ENCODE measurements at regions not wholly inside any gene's neighbourhood (a gene's known extent, or its start where the extent isn't known, plus 50 kb on each side); places are given as distances from the start of the nearest gene placed in this dataset.

GRCh38 chr5:144028058-144028457, 142.4 kb downstream of the YIPF5 start:
- no peak overlapping the region for H3K27ac Mint-ChIP-seq
- H3K4me3 Mint-ChIP-seq = no peak overlapping the region
- no peaks in the 10 kb centered on the region for H3K9me3 Mint-ChIP-seq
- H3K27me3 Mint-ChIP-seq = peaks cover 7% of the 10 kb centered on the region
- intact Hi-C loops (cut with micrococcal nuclease) = no loop called here
- no peaks in the 10 kb centered on the region for H3K4me1 Mint-ChIP-seq
- H3K36me3 Mint-ChIP-seq (ENCODE audit: low read depth) = no peaks in the 10 kb centered on the region
- POLR2A ChIA-PET = no interaction called here
- CTCF ChIA-PET = no interaction called here
- no peak for TF ChIP-seq CTCF (IDR thresholded peaks at IDR 0.05)
- ATAC-seq (ENCODE audit: low read depth) (no peak), DNase-seq (no peak)

GRCh38 chr5:144028636-144029035, 141.8 kb downstream of the YIPF5 start:
- Mint-ChIP-seq H3K27ac (no peak overlapping the region), H3K4me1 (no peaks in the 10 kb centered on the region), H3K9me3 (no peaks in the 10 kb centered on the region), H3K27me3 (peaks cover 7% of the 10 kb centered on the region), H3K36me3 (ENCODE audit: low read depth) (no peaks in the 10 kb centered on the region), H3K4me3 (no peak overlapping the region)
- ChIA-PET CTCF (no interaction called here), POLR2A (no interaction called here)
- intact Hi-C loops (cut with micrococcal nuclease) = no loop called here
- ATAC-seq (ENCODE audit: low read depth) (no peak), DNase-seq (no peak)
- TF ChIP-seq CTCF (IDR thresholded peaks at IDR 0.05) = no peak

GRCh38 chr5:144030904-144031303, 139.6 kb downstream of the YIPF5 start:
- intact Hi-C loops (cut with micrococcal nuclease) = no loop called here

DNA sequence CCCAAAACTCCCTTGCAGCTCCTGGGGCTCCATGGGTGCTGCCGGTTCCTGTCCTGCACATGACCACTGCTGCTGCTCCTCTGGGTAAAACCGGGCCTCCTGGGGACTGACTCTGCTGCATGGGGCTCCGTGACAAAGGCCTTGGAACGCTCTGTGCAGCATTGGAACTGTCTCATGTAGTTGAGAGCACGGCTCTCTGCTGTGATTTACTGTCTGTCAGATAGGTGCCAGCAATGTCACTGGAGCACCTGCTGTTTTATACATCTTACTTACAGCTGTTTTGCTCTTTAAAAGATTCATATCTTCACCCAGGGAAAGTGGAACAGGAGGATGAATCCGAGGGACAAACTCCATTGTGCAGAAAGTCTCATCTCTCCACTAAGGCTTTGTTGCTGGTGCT, 138.1 kb downstream of the YIPF5 start:
- Mint-ChIP-seq H3K4me1 (no peaks in the 10 kb centered on the region), H3K4me3 (no peak overlapping the region), H3K27me3 (peaks cover 12% of the 10 kb centered on the region), H3K36me3 (ENCODE audit: low read depth) (no peaks in the 10 kb centered on the region), H3K9me3 (no peaks in the 10 kb centered on the region), H3K27ac (no peak overlapping the region)
- ChIA-PET CTCF (no interaction called here), POLR2A (no interaction called here)
- DNase-seq = no peak
- intact Hi-C loops (cut with micrococcal nuclease) = no loop called here
- TF ChIP-seq CTCF (IDR thresholded peaks at IDR 0.05) = no peak
- no peak for ATAC-seq (ENCODE audit: low read depth)

More at GRCh38 chr5:144030904-144031303, 139.6 kb downstream of the YIPF5 start:
- DNase-seq (no peak), ATAC-seq (ENCODE audit: low read depth) (no peak)
- Mint-ChIP-seq H3K9me3 (no peaks in the 10 kb centered on the region), H3K4me1 (no peaks in the 10 kb centered on the region), H3K27me3 (peaks cover 14% of the 10 kb centered on the region), H3K36me3 (ENCODE audit: low read depth) (no peaks in the 10 kb centered on the region), H3K27ac (no peak overlapping the region), H3K4me3 (no peak overlapping the region)
- no peak for TF ChIP-seq CTCF (IDR thresholded peaks at IDR 0.05)
- ChIA-PET CTCF (no interaction called here), POLR2A (no interaction called here)

GRCh38 chr5:144033486-144033885, 137.0 kb downstream of the YIPF5 start:
- H3K27ac Mint-ChIP-seq = no peak overlapping the region
- CTCF ChIA-PET = no interaction called here
- no peak overlapping the region for H3K4me3 Mint-ChIP-seq
- peaks cover 9% of the 10 kb centered on the region for H3K27me3 Mint-ChIP-seq
- POLR2A ChIA-PET = no interaction called here
- intact Hi-C loops (cut with micrococcal nuclease) = no loop called here
- ATAC-seq (ENCODE audit: low read depth) (no peak), DNase-seq (no peak)
- H3K36me3 Mint-ChIP-seq (ENCODE audit: low read depth) = no peaks in the 10 kb centered on the region
- no peaks in the 10 kb centered on the region for H3K9me3 Mint-ChIP-seq
- no peaks in the 10 kb centered on the region for H3K4me1 Mint-ChIP-seq
- no peak for TF ChIP-seq CTCF (IDR thresholded peaks at IDR 0.05)
